ENCODE measurements at regions not wholly inside any gene's neighbourhood (a gene's known extent, or its start where the extent isn't known, plus 50 kb on each side); places are given as distances from the start of the nearest gene placed in this dataset.

DNA sequence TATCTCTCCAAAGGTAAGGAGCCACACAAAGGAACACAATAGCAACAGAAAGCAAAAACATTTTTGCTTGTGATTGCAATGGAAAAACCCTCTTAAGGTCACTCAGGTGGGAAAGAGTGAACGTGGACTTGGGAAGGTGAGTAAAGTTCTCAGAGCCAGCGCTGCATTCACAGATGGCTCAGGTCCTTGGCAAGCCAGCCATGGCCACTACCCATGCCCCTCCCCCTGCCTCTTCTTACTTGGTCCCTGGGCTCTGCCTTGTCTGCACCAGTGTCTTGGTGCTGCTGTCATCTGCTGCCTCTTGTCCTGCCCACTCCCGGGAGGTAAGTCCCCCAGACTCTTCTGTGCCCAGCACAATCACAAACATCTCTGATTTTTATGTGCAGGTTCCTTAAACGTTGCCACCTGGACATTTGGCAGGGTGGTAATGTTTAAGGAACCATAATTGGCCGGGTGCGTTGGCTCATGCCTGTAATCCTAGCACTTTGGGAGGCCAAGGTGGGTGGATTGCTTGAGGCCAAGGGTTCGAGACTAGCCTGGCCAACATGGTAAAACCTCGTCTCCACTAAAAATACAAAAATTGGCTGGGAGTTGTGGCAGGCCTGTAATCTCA lies 74.6 kb downstream of the FEM1C start:
- no peak for DNase-seq
- Histone ChIP-seq H3K4me3 (no peak overlapping the region), H3K9me3 (no peaks in the 10 kb centered on the region), H3K27ac (no peak overlapping the region), H3K4me1 (peaks cover 0 to 3% (median 0%) of the 10 kb centered on the region in 4 donors), H3K27me3 (no peaks in the 10 kb centered on the region), H3K36me3 (no peaks in the 10 kb centered on the region)
- in situ Hi-C loops (cut with MboI; ENCODE audit: low pct_ligation_motif_present in 1 of 4, low pct_unique_long_range_greater_than_20kb in 1 of 4, low sequenced_read_pairs in 3 of 4): no loop called here
- 81 to 100% methylated on average over 2 to 8 of the region's 8 CpGs for WGBS, 2 donors (ENCODE audit: low coverage in 1 of 2)
- intact Hi-C loops (cut with DNase I; ENCODE audit: low total_unique reads): no loop called here
- TF ChIP-seq, protein P1, sequence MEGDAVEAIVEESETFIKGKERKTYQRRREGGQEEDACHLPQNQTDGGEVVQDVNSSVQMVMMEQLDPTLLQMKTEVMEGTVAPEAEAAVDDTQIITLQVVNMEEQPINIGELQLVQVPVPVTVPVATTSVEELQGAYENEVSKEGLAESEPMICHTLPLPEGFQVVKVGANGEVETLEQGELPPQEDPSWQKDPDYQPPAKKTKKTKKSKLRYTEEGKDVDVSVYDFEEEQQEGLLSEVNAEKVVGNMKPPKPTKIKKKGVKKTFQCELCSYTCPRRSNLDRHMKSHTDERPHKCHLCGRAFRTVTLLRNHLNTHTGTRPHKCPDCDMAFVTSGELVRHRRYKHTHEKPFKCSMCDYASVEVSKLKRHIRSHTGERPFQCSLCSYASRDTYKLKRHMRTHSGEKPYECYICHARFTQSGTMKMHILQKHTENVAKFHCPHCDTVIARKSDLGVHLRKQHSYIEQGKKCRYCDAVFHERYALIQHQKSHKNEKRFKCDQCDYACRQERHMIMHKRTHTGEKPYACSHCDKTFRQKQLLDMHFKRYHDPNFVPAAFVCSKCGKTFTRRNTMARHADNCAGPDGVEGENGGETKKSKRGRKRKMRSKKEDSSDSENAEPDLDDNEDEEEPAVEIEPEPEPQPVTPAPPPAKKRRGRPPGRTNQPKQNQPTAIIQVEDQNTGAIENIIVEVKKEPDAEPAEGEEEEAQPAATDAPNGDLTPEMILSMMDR (IDR thresholded peaks at IDR 0.05): no peak
- TF ChIP-seq POLR2A (IDR thresholded peaks at IDR 0.05) (no peak), EP300 (IDR thresholded peaks at IDR 0.05; ENCODE audit: low read depth) (no peak), POLR2AphosphoS5 (IDR thresholded peaks at IDR 0.05) (no peak)

DNA sequence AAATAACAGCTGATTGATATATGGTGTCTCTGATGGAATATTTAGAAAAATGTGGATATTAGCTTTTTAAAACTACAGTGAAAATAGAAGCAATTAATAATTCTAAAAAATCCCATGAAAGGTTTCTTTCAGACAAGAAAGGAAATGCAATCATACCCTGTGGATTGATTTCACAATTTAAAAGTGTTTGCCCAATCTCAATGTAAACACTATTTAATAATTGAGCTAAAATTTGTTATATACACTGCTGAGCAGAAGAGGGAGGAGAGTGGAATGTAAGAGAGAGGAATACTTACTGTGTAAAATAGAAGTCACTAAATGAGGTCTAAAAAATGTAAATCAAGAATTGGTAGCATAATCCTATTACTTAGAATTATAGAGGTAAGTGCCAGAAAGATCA lies 76.9 kb downstream of the FEM1C start:
- intact Hi-C loops (cut with DNase I; ENCODE audit: low total_unique reads) (no loop called here), in situ Hi-C loops (cut with MboI; ENCODE audit: low pct_ligation_motif_present in 1 of 4, low pct_unique_long_range_greater_than_20kb in 1 of 4, low sequenced_read_pairs in 3 of 4) (no loop called here)
- H3K4me3 ChIP-seq: no peak overlapping the region
- H3K27me3 ChIP-seq: no peaks in the 10 kb centered on the region
- no peaks in the 10 kb centered on the region for H3K9me3 ChIP-seq
- TF ChIP-seq POLR2A (IDR thresholded peaks at IDR 0.05): no peak
- no peak for TF ChIP-seq POLR2AphosphoS5 (IDR thresholded peaks at IDR 0.05)
- TF ChIP-seq, protein P1 (IDR thresholded peaks at IDR 0.05): no peak
- no peak for TF ChIP-seq EP300 (IDR thresholded peaks at IDR 0.05; ENCODE audit: low read depth)
- no peaks in the 10 kb centered on the region for H3K36me3 ChIP-seq
- H3K4me1 ChIP-seq: peaks cover 0 to 2% (median 0%) of the 10 kb centered on the region in 4 donors
- no peak overlapping the region for H3K27ac ChIP-seq
- no peak for DNase-seq

DNA sequence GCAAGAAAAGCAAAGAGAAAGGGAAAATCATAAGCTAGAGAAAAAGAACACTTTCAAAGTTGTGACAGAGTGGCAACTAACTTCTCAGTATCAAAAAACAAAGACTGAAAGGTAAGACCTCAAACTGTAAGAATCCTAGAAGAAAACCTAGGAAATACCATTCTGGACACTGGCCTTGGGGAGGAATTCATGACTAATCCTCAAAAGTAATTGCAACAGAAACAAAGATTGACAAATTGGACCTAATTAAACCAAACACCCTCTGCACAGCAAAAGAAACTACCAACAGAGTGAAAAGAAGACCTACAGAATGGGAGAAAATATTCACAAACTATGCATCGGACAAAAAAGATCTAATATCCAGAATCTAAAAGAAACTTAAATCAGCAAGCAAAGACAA lies 79.1 kb downstream of the FEM1C start:
- no peak for TF ChIP-seq POLR2AphosphoS5 (IDR thresholded peaks at IDR 0.05)
- no peak for TF ChIP-seq EP300 (IDR thresholded peaks at IDR 0.05; ENCODE audit: low read depth)
- TF ChIP-seq, protein P1 (IDR thresholded peaks at IDR 0.05): no peak
- TF ChIP-seq POLR2A (IDR thresholded peaks at IDR 0.05): no peak
- no peaks in the 10 kb centered on the region for H3K9me3 ChIP-seq
- WGBS, 2 donors (ENCODE audit: low coverage in 1 of 2): 100% methylated on average over 1 of the region's 1 CpG
- intact Hi-C loops (cut with DNase I; ENCODE audit: low total_unique reads) (no loop called here), in situ Hi-C loops (cut with MboI; ENCODE audit: low pct_ligation_motif_present in 1 of 4, low pct_unique_long_range_greater_than_20kb in 1 of 4, low sequenced_read_pairs in 3 of 4) (no loop called here)
- H3K4me3 ChIP-seq: no peak overlapping the region
- peaks cover 0 to 2% (median 0%) of the 10 kb centered on the region in 4 donors for H3K4me1 ChIP-seq
- H3K27me3 ChIP-seq: no peaks in the 10 kb centered on the region
- H3K27ac ChIP-seq: no peak overlapping the region
- no peaks in the 10 kb centered on the region for H3K36me3 ChIP-seq
- no peak for DNase-seq

DNA sequence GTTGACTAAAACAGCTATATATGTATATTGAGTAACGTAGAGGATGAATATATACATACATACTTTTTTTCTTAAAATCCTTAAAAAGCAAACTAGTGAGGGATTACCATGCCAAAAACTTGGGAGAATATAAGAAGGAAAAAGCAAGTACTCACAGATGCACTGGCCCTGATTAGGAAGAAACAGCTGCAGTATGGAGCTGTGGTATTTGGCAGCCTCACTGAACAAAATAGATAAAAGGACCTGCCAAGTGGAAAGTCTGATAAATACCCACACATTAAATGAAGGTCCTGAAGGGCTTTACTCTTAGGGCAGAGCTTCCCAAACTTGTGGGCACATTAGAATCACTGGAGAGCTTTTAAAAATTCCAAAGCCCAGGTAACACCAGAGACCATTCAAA lies 80.6 kb downstream of the FEM1C start:
- H3K27ac ChIP-seq: no peak overlapping the region
- no peak overlapping the region for H3K4me3 ChIP-seq
- DNase-seq: no peak
- 73 to 82% methylated on average over 1 of the region's 1 CpG for WGBS, 2 donors (ENCODE audit: low coverage in 1 of 2)
- no peaks in the 10 kb centered on the region for H3K27me3 ChIP-seq
- H3K9me3 ChIP-seq: no peaks in the 10 kb centered on the region
- TF ChIP-seq EP300 (IDR thresholded peaks at IDR 0.05; ENCODE audit: low read depth): no peak
- TF ChIP-seq, protein P1 (IDR thresholded peaks at IDR 0.05): no peak
- TF ChIP-seq POLR2A (IDR thresholded peaks at IDR 0.05): no peak
- no peak for TF ChIP-seq POLR2AphosphoS5 (IDR thresholded peaks at IDR 0.05)
- in situ Hi-C loops (cut with MboI; ENCODE audit: low pct_ligation_motif_present in 1 of 4, low pct_unique_long_range_greater_than_20kb in 1 of 4, low sequenced_read_pairs in 3 of 4) (no loop called here), intact Hi-C loops (cut with DNase I; ENCODE audit: low total_unique reads) (no loop called here)
- peaks cover 0 to 7% (median 0%) of the 10 kb centered on the region in 4 donors for H3K4me1 ChIP-seq
- no peaks in the 10 kb centered on the region for H3K36me3 ChIP-seq

All from transverse colon (tissue), 4 donors.